ENCODE measurements at regions not wholly inside any gene's neighbourhood (a gene's known extent, or its start where the extent isn't known, plus 50 kb on each side); places are given as distances from the start of the nearest gene placed in this dataset.

- Histone ChIP-seq H3K4me3 (ENCODE audit: low read length, poor library complexity, severe bottlenecking) (no peak overlapping the region), H3K9me3 (ENCODE audit: insufficient read depth, low read depth, low read length) (no peaks in the 10 kb centered on the region), H3K79me2 (ENCODE audit: insufficient read depth, low read length) (no peaks in the 10 kb centered on the region), H3K36me3 (ENCODE audit: insufficient read depth, low read length) (no peaks in the 10 kb centered on the region), H3K27me3 (ENCODE audit: insufficient read depth, low read length, poor library complexity, severe bottlenecking) (no peaks in the 10 kb centered on the region), H3K4me1 (ENCODE audit: insufficient read depth, low read length, poor library complexity, severe bottlenecking) (no peaks in the 10 kb centered on the region), H4K20me1 (ENCODE audit: insufficient read depth, low read length, poor library complexity, severe bottlenecking) (no peaks in the 10 kb centered on the region), H3K4me2 (ENCODE audit: low read depth, low read length, poor library complexity, severe bottlenecking) (no peak overlapping the region), H3K9ac (ENCODE audit: low read depth, low read length, poor library complexity, severe bottlenecking) (no peak overlapping the region), H2AFZ (ENCODE audit: low read length) (no peak overlapping the region), H3K9me2 (replicated peaks; ENCODE audit: low read depth, low read length) (no peaks in the 10 kb centered on the region), H3F3A (ENCODE audit: low read depth) (no peaks in the 10 kb centered on the region)
- TF ChIP-seq CTCF (conservative IDR thresholded peaks at IDR 0.05; ENCODE audit: low read length) (no peak), EZH2phosphoT487 (IDR thresholded peaks at IDR 0.05; ENCODE audit: borderline replicate concordance) (no peak)
Measured at GRCh38 chr11:62064221-62064620, 59.6 kb upstream of the INCENP start.

GRCh38 chr11:62062223-62062861 lies 61.5 kb upstream of the INCENP start:
- H3F3A ChIP-seq (ENCODE audit: low read depth) = no peaks in the 10 kb centered on the region
- no peak overlapping the region for H3K4me2 ChIP-seq (ENCODE audit: low read depth, low read length, poor library complexity, severe bottlenecking)
- H3K4me3 ChIP-seq (ENCODE audit: low read length, poor library complexity, severe bottlenecking) = no peak overlapping the region
- no peaks in the 10 kb centered on the region for H3K4me1 ChIP-seq (ENCODE audit: insufficient read depth, low read length, poor library complexity, severe bottlenecking)
- H2AFZ ChIP-seq (ENCODE audit: low read length) = no peak overlapping the region
- H3K79me2 ChIP-seq (ENCODE audit: insufficient read depth, low read length) = no peaks in the 10 kb centered on the region
- H3K9ac ChIP-seq (ENCODE audit: low read depth, low read length, poor library complexity, severe bottlenecking) = no peak overlapping the region
- H3K9me2 ChIP-seq (replicated peaks; ENCODE audit: low read depth, low read length) = no peaks in the 10 kb centered on the region
- H3K9me3 ChIP-seq (ENCODE audit: insufficient read depth, low read depth, low read length) = no peaks in the 10 kb centered on the region
- no peak for TF ChIP-seq EZH2phosphoT487 (IDR thresholded peaks at IDR 0.05; ENCODE audit: borderline replicate concordance)
- H3K27me3 ChIP-seq (ENCODE audit: insufficient read depth, low read length, poor library complexity, severe bottlenecking) = no peaks in the 10 kb centered on the region
- no peaks in the 10 kb centered on the region for H4K20me1 ChIP-seq (ENCODE audit: insufficient read depth, low read length, poor library complexity, severe bottlenecking)
- no peaks in the 10 kb centered on the region for H3K36me3 ChIP-seq (ENCODE audit: insufficient read depth, low read length)

GRCh38 chr11:62061356-62062222 lies 62.2 kb upstream of the INCENP start:
- Histone ChIP-seq H3K79me2 (ENCODE audit: insufficient read depth, low read length) (no peaks in the 10 kb centered on the region), H3K9me2 (replicated peaks; ENCODE audit: low read depth, low read length) (no peaks in the 10 kb centered on the region), H3K9ac (ENCODE audit: low read depth, low read length, poor library complexity, severe bottlenecking) (no peak overlapping the region), H3K4me1 (ENCODE audit: insufficient read depth, low read length, poor library complexity, severe bottlenecking) (no peaks in the 10 kb centered on the region), H4K20me1 (ENCODE audit: insufficient read depth, low read length, poor library complexity, severe bottlenecking) (no peaks in the 10 kb centered on the region), H2AFZ (ENCODE audit: low read length) (no peak overlapping the region), H3K36me3 (ENCODE audit: insufficient read depth, low read length) (no peaks in the 10 kb centered on the region), H3K4me2 (ENCODE audit: low read depth, low read length, poor library complexity, severe bottlenecking) (no peak overlapping the region), H3K4me3 (ENCODE audit: low read length, poor library complexity, severe bottlenecking) (no peak overlapping the region), H3K9me3 (ENCODE audit: insufficient read depth, low read depth, low read length) (no peaks in the 10 kb centered on the region), H3K27me3 (ENCODE audit: insufficient read depth, low read length, poor library complexity, severe bottlenecking) (no peaks in the 10 kb centered on the region), H3F3A (ENCODE audit: low read depth) (no peaks in the 10 kb centered on the region)
- no peak for TF ChIP-seq CTCF (conservative IDR thresholded peaks at IDR 0.05; ENCODE audit: low read length)
